GM12892 (cell line): ENCODE measurements at regions not wholly inside any gene's neighbourhood (a gene's known extent, or its start where the extent isn't known, plus 50 kb on each side); places are given as distances from the start of the nearest gene placed in this dataset.

Experiments used
- POLR2AphosphoS5 ChIP-seq: IDR thresholded peaks from 2 replicates; pipeline ENCODE4 v1.6.1; 2011; ENCODE audit warnings: low read depth, low read length, control low read depth
- TAF1 ChIP-seq: IDR thresholded peaks from 2 replicates; pipeline ENCODE4 v1.6.1; 2011; ENCODE audit warnings: low read depth, mild to moderate bottlenecking, control low read depth, low read length, borderline replicate concordance

DNA sequence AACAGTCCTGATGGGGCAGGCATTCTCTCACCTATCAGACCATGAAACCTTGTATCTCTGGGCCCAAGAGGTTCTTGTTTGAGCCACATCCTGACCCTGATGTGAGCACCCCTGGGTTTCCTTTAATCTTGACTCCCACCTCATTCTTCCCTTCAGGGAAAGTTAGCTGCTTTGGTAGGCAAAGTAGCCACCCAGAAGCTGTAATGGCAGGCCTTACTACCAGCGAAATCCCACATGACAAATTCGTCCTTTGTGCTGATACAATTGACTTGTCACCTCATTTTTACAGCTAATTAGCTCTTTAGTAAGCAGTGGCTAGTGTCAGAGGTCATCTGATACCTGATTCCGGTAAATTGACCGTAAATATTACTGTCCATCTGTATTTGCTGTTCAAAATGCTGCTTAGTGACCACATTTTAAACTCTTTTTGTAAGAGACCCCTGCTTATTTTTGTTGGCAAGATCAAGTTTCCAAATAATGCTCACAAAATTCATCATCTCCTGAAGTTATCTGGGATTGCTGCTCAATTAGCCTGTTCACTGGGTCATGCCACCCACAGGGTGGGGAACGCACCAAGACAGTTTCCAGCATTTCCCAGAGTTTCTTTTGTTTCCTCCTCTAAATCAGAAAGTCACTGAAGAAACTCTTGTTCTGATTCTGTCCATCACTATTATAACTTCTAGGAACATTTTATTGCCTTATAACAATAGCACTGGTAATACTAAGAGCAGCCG lies 329.7 kb downstream of the GPAT3 start:
- TF ChIP-seq POLR2AphosphoS5 (no peak), TAF1 (no peak)
